Neural cell (in vitro differentiated cells): ENCODE measurements at regions not wholly inside any gene's neighbourhood (a gene's known extent, or its start where the extent isn't known, plus 50 kb on each side); places are given as distances from the start of the nearest gene placed in this dataset.

ENCODE experiments used
- H2AFZ ChIP-seq: fragments of 200-600, 300-800 bp; sonication (generic), shearing (Covaris generic); 2 replicates; pipeline ENCODE4 v1.6.0; 2014; ENCODE audit warnings: low read depth, mild to moderate bottlenecking, antibody characterized with exemption, low read length, moderate library complexity
- H3F3A ChIP-seq: fragments of 200-600 bp; shearing (Covaris generic); 2 replicates; pipeline ENCODE4 v1.6.1; 2016; ENCODE audit warnings: mild to moderate bottlenecking, moderate library complexity, mixed read lengths, antibody characterized with exemption, low read length; ENCODE audit not compliant: insufficient read depth, poor library complexity, severe bottlenecking
- H3K27ac ChIP-seq: fragments of 200-600, 300-800 bp; sonication (generic), shearing (Covaris generic); 2 replicates; pipeline ENCODE4 v1.5.1; 2014; ENCODE audit warnings: mild to moderate bottlenecking, low read length, moderate library complexity
- H3K27me3 ChIP-seq: fragments of 300-800, 200-600 bp; sonication (generic), shearing (Covaris generic); 2 replicates; pipeline ENCODE4 v1.6.0; 2014; ENCODE audit warnings: mild to moderate bottlenecking, low read depth, low read length, moderate library complexity; ENCODE audit not compliant: insufficient read depth
- H3K36me3 ChIP-seq: fragments of 300-800, 200-600 bp; sonication (generic), shearing (Covaris generic); 2 replicates; pipeline ENCODE4 v1.5.1; 2014; ENCODE audit warnings: mild to moderate bottlenecking, antibody characterized with exemption, low read length, moderate library complexity; ENCODE audit not compliant: insufficient read depth
- H3K4me2 ChIP-seq: fragments of 300-800, 200-600 bp; sonication (generic), shearing (Covaris generic); 2 replicates; pipeline ENCODE4 v1.6.0; 2014; ENCODE audit warnings: mild to moderate bottlenecking, low read length
- H3K4me3 ChIP-seq: fragments of 300-800, 200-600 bp; sonication (generic), shearing (Covaris generic); 2 replicates; pipeline ENCODE4 v1.5.1; 2014; ENCODE audit warnings: mild to moderate bottlenecking, low read length, moderate library complexity
- H3K79me2 ChIP-seq: fragments of 200-600 bp; shearing (Covaris generic); replicated peaks from 2 replicates; pipeline ENCODE4 v1.6.0; 2014; ENCODE audit warnings: mild to moderate bottlenecking, low read length, moderate library complexity; ENCODE audit not compliant: insufficient read depth
- H3K9ac ChIP-seq: fragments of 300-800, 200-600 bp; sonication (generic), shearing (Covaris generic); 2 replicates; pipeline ENCODE4 v1.6.1; 2016; ENCODE audit warnings: mild to moderate bottlenecking, low read length, mixed read lengths
- H3K9me2 ChIP-seq: fragments of 200-600 bp; shearing (Covaris generic); 2 replicates; pipeline ENCODE4 v1.6.1; 2016; ENCODE audit warnings: mild to moderate bottlenecking, low read length, mixed read lengths; ENCODE audit not compliant: insufficient read depth
- H3K9me3 ChIP-seq: fragments of 200-600, 300-800 bp; sonication (generic), shearing (Covaris generic); 2 replicates; pipeline ENCODE4 v1.6.1; 2016; ENCODE audit warnings: mild to moderate bottlenecking, mixed run types, low read length, moderate library complexity, mixed read lengths
- H4K20me1 ChIP-seq: fragments of 200-600 bp; shearing (Covaris generic); 2 replicates; pipeline ENCODE4 v1.6.1; 2016; ENCODE audit warnings: mild to moderate bottlenecking, mixed run types; ENCODE audit not compliant: insufficient read depth
- EP300 ChIP-seq: fragments of 450-650 bp; conservative IDR thresholded peaks from 2 replicates; pipeline ENCODE4 v1.6.1; 2014; ENCODE audit warnings: antibody characterized with exemption, mild to moderate bottlenecking, moderate library complexity; ENCODE audit not compliant: poor library complexity, severe bottlenecking
- EZH2 ChIP-seq: fragments of 200-600, 300-800 bp; shearing (Covaris generic), sonication (generic); IDR thresholded peaks from 2 replicates; pipeline ENCODE4 v1.6.1; 2014; ENCODE audit warnings: antibody characterized with exemption, low read length, borderline replicate concordance, mild to moderate bottlenecking; ENCODE audit not compliant: insufficient read depth, poor library complexity, severe bottlenecking
- MXI1 ChIP-seq: fragments of 450-650 bp; conservative IDR thresholded peaks from 2 replicates; pipeline ENCODE4 v1.6.1; 2014; ENCODE audit warnings: antibody characterized with exemption, mild to moderate bottlenecking; ENCODE audit not compliant: poor library complexity, severe bottlenecking
- POLR2AphosphoS5 ChIP-seq: IDR thresholded peaks from 2 replicates; pipeline ENCODE4 v1.6.1; 2012
- RAD21 ChIP-seq: fragments of 450-650 bp; conservative IDR thresholded peaks from 2 replicates; pipeline ENCODE4 v1.6.1; 2014; ENCODE audit warnings: antibody characterized with exemption, mild to moderate bottlenecking, moderate library complexity
- SMC3 ChIP-seq: fragments of 450-650 bp; conservative IDR thresholded peaks from 2 replicates; pipeline ENCODE4 v1.6.1; 2014; ENCODE audit warnings: antibody characterized with exemption, mild to moderate bottlenecking, moderate library complexity; ENCODE audit not compliant: poor library complexity
- TAF1 ChIP-seq: IDR thresholded peaks from 2 replicates; pipeline ENCODE4 v1.6.1; 2012; ENCODE audit warnings: low read depth
- TF ChIP-seq, protein P1 (sequence below): fragments of 450-650 bp; IDR thresholded peaks from 2 replicates; pipeline ENCODE4 v1.5.1; 2014; ENCODE audit warnings: antibody characterized with exemption, mild to moderate bottlenecking, moderate library complexity; ENCODE audit not compliant: poor library complexity, severe bottlenecking
- TF ChIP-seq, protein P2 (sequence below): IDR thresholded peaks from 2 replicates; pipeline ENCODE4 v1.6.1; 2012; ENCODE audit warnings: borderline replicate concordance

DNA sequence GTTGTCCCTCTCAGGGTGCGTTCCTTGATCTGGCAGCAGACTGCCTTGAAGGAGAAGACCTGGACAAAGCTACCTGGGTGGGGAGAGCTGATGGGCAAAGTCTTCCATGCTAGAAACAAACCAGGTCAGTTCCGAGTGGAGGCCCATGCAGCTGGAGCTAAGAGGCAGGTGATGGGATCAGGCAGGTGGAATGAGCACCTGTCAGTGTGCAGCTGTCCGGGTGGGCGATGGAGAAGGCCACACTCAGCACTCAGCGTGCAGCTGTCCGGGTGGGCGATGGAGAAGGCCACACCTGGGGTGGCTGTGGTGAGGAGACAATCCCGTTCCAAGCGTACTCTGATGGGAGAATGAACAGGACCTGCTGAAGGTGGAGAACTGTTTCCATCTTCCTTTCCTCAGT is 237.3 kb upstream of the MYT1L start:
- Histone ChIP-seq H2AFZ (no peak overlapping the region), H3K27ac (no peak overlapping the region), H3K9me3 (no peaks in the 10 kb centered on the region), H3K27me3 (no peaks in the 10 kb centered on the region), H3K79me2 (no peaks in the 10 kb centered on the region), H4K20me1 (no peaks in the 10 kb centered on the region), H3F3A (no peaks in the 10 kb centered on the region), H3K4me3 (no peak overlapping the region), H3K9me2 (no peaks in the 10 kb centered on the region), H3K36me3 (no peaks in the 10 kb centered on the region), H3K9ac (no peak overlapping the region), H3K4me2 (no peak overlapping the region)
- TF ChIP-seq, protein P1, sequence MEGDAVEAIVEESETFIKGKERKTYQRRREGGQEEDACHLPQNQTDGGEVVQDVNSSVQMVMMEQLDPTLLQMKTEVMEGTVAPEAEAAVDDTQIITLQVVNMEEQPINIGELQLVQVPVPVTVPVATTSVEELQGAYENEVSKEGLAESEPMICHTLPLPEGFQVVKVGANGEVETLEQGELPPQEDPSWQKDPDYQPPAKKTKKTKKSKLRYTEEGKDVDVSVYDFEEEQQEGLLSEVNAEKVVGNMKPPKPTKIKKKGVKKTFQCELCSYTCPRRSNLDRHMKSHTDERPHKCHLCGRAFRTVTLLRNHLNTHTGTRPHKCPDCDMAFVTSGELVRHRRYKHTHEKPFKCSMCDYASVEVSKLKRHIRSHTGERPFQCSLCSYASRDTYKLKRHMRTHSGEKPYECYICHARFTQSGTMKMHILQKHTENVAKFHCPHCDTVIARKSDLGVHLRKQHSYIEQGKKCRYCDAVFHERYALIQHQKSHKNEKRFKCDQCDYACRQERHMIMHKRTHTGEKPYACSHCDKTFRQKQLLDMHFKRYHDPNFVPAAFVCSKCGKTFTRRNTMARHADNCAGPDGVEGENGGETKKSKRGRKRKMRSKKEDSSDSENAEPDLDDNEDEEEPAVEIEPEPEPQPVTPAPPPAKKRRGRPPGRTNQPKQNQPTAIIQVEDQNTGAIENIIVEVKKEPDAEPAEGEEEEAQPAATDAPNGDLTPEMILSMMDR: no peak
- no peak for TF ChIP-seq POLR2AphosphoS5
- TF ChIP-seq SMC3: no peak
- no peak for TF ChIP-seq EZH2
- TF ChIP-seq MXI1: no peak
- no peak for TF ChIP-seq EP300
- TF ChIP-seq, protein P2, sequence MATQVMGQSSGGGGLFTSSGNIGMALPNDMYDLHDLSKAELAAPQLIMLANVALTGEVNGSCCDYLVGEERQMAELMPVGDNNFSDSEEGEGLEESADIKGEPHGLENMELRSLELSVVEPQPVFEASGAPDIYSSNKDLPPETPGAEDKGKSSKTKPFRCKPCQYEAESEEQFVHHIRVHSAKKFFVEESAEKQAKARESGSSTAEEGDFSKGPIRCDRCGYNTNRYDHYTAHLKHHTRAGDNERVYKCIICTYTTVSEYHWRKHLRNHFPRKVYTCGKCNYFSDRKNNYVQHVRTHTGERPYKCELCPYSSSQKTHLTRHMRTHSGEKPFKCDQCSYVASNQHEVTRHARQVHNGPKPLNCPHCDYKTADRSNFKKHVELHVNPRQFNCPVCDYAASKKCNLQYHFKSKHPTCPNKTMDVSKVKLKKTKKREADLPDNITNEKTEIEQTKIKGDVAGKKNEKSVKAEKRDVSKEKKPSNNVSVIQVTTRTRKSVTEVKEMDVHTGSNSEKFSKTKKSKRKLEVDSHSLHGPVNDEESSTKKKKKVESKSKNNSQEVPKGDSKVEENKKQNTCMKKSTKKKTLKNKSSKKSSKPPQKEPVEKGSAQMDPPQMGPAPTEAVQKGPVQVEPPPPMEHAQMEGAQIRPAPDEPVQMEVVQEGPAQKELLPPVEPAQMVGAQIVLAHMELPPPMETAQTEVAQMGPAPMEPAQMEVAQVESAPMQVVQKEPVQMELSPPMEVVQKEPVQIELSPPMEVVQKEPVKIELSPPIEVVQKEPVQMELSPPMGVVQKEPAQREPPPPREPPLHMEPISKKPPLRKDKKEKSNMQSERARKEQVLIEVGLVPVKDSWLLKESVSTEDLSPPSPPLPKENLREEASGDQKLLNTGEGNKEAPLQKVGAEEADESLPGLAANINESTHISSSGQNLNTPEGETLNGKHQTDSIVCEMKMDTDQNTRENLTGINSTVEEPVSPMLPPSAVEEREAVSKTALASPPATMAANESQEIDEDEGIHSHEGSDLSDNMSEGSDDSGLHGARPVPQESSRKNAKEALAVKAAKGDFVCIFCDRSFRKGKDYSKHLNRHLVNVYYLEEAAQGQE: no peak
- no peak for TF ChIP-seq RAD21

DNA sequence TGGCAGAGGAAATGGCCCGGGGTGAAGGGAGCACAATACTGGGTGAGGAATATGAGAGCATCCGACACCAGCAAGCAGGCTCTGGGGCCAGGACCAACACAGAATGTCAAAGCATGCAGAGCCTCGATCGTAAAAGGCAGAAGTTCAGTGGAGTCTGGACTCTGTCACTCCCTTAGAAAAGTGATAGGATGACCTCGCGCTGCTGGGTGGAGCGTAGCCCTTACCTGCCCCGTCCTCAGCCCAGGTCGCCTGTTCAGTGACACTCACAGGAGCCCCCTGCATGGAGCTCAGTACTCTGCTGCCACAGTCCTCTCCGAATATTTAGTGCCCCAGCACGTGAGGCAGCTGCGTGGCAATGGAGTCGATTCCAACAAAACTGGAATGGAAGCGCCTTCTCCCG is 236.7 kb upstream of the MYT1L start:
- H3K9me2 ChIP-seq: no peaks in the 10 kb centered on the region
- no peaks in the 10 kb centered on the region for H3K9me3 ChIP-seq
- H3K9ac ChIP-seq: no peak overlapping the region
- H2AFZ ChIP-seq: no peak overlapping the region
- H3F3A ChIP-seq: no peaks in the 10 kb centered on the region
- no peaks in the 10 kb centered on the region for H3K36me3 ChIP-seq
- H4K20me1 ChIP-seq: no peaks in the 10 kb centered on the region
- no peak overlapping the region for H3K4me3 ChIP-seq
- H3K27me3 ChIP-seq: no peaks in the 10 kb centered on the region
- H3K27ac ChIP-seq: no peak overlapping the region
- no peak overlapping the region for H3K4me2 ChIP-seq
- no peak for TF ChIP-seq TAF1
- TF ChIP-seq, protein P1: no peak
- no peak for TF ChIP-seq POLR2AphosphoS5
- no peak for TF ChIP-seq RAD21
- no peak for TF ChIP-seq EZH2
- no peak for TF ChIP-seq EP300
- TF ChIP-seq SMC3: no peak
- no peak for TF ChIP-seq MXI1
- TF ChIP-seq, protein P2: no peak
- no peaks in the 10 kb centered on the region for H3K79me2 ChIP-seq
